Neuron (in vitro differentiated cells): ENCODE measurements at regions not wholly inside any gene's neighbourhood (a gene's known extent, or its start where the extent isn't known, plus 50 kb on each side); places are given as distances from the start of the nearest gene placed in this dataset.
"Not testable (repeated sequence)": the region's sequence is repeated elsewhere in the genome, so short reads cannot be mapped to it uniquely, and the experiment has no call there.

Source experiments
- H2AFZ ChIP-seq: one replicate; pipeline ENCODE4 v1.6.1; 2013; ENCODE audit warnings: low read depth, mild to moderate bottlenecking, inconsistent platforms, low read length, moderate library complexity
- H3K27me3 ChIP-seq: one replicate; pipeline ENCODE4 v1.6.1; 2013; ENCODE audit warnings: low read length; ENCODE audit not compliant: insufficient read depth
- H3K36me3 ChIP-seq: one replicate; pipeline ENCODE4 v1.6.1; 2013; ENCODE audit warnings: low read length; ENCODE audit not compliant: insufficient read depth
- H3K4me1 ChIP-seq: one replicate; pipeline ENCODE4 v1.6.1; 2013; ENCODE audit warnings: low read length; ENCODE audit not compliant: insufficient read depth
- H3K4me3 ChIP-seq: 2 replicates; pipeline ENCODE4 v1.5.1; 2013; ENCODE audit warnings: mild to moderate bottlenecking, low read length, moderate library complexity
- H3K9me3 ChIP-seq: one replicate; pipeline ENCODE4 v1.6.1; 2013; ENCODE audit warnings: low read length

DNA sequence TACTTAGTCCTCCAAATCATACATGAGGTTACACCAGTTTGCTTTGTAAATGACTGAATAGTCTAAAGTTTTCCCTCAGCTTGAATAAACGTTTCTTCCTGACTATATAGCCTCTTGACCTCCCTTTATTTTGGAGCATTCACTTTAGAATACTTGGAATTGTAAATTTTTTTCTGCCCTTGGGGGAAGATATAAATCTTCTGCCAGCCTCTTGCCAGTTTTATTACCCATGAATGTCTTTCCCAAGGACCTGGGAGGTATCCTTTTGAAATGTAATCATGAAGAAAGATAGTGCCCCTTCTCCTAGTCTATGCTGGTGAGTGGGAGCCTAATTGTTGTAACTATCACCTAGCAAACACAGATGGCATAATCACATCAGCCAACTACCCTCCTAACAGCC lies 2033.9 kb upstream of the PCDH20 start:
- no peak overlapping the region for H2AFZ ChIP-seq
- H3K4me1 ChIP-seq = peaks cover 6% of the 10 kb centered on the region
- no peaks in the 10 kb centered on the region for H3K9me3 ChIP-seq
- no peaks in the 10 kb centered on the region for H3K27me3 ChIP-seq
- H3K36me3 ChIP-seq = no peaks in the 10 kb centered on the region
- no peak overlapping the region for H3K4me3 ChIP-seq

GRCh38 chr13:63448692-63449091 lies 2033.0 kb upstream of the PCDH20 start:
- H3K36me3 ChIP-seq = no peaks in the 10 kb centered on the region
- peaks cover 6% of the 10 kb centered on the region for H3K4me1 ChIP-seq
- H3K27me3 ChIP-seq = no peaks in the 10 kb centered on the region
- H3K4me3 ChIP-seq = no peak overlapping the region
- no peaks in the 10 kb centered on the region for H3K9me3 ChIP-seq
- H2AFZ ChIP-seq = no peak overlapping the region

- peaks cover 6% of the 10 kb centered on the region for H3K4me1 ChIP-seq
- H2AFZ ChIP-seq = no peak overlapping the region
- no peak overlapping the region for H3K4me3 ChIP-seq
- H3K36me3 ChIP-seq = no peaks in the 10 kb centered on the region
- no peaks in the 10 kb centered on the region for H3K27me3 ChIP-seq
- H3K9me3 ChIP-seq = no peaks in the 10 kb centered on the region
Measured at GRCh38 chr13:63446329-63446728, 2030.7 kb upstream of the PCDH20 start.

GRCh38 chr13:63444225-63444624 lies 2028.6 kb upstream of the PCDH20 start:
- not testable (repeated sequence) for H3K9me3 ChIP-seq, H3K4me3 ChIP-seq, H3K36me3 ChIP-seq, H3K27me3 ChIP-seq, H2AFZ ChIP-seq, H3K4me1 ChIP-seq

- Histone ChIP-seq H3K36me3 (no peaks in the 10 kb centered on the region), H3K4me1 (peaks cover 13% of the 10 kb centered on the region), H3K27me3 (no peaks in the 10 kb centered on the region), H3K4me3 (no peak overlapping the region), H3K9me3 (no peaks in the 10 kb centered on the region), H2AFZ (no peak overlapping the region)
Measured at GRCh38 chr13:63438951-63439350, 2023.3 kb upstream of the PCDH20 start.

DNA sequence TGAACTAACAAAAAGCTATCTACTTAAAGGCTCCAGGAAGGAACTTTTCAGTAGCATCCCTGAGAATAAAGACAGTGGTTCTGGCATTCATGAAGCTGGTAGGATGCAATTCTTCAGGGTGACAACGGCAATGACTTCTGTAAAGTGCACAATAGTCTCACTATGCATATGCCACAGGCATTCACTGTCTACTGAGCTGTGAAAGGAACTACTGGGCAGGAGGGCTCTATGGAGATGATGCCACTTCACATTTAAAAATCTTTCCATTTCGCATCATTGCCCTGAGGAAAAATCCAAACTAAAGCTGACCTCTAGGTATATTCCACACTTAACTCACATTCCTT lies 2020.6 kb upstream of the PCDH20 start:
- Histone ChIP-seq H2AFZ (no peak overlapping the region), H3K4me3 (no peak overlapping the region), H3K27me3 (no peaks in the 10 kb centered on the region), H3K36me3 (no peaks in the 10 kb centered on the region), H3K9me3 (no peaks in the 10 kb centered on the region), H3K4me1 (peaks cover 13% of the 10 kb centered on the region)

GRCh38 chr13:63435667-63436324 lies 2020.1 kb upstream of the PCDH20 start:
- Histone ChIP-seq H2AFZ (no peak overlapping the region), H3K9me3 (no peaks in the 10 kb centered on the region), H3K27me3 (no peaks in the 10 kb centered on the region), H3K4me3 (no peak overlapping the region), H3K4me1 (peaks cover 13% of the 10 kb centered on the region), H3K36me3 (no peaks in the 10 kb centered on the region)

GRCh38 chr13:63433546-63434150 lies 2018.0 kb upstream of the PCDH20 start:
- H3K36me3 ChIP-seq = no peaks in the 10 kb centered on the region
- no peaks in the 10 kb centered on the region for H3K9me3 ChIP-seq
- H3K4me3 ChIP-seq = no peak overlapping the region
- no peaks in the 10 kb centered on the region for H3K27me3 ChIP-seq
- no peak overlapping the region for H2AFZ ChIP-seq
- H3K4me1 ChIP-seq = peaks cover 13% of the 10 kb centered on the region

GRCh38 chr13:63427170-63427569 lies 2011.5 kb upstream of the PCDH20 start:
- H3K27me3 ChIP-seq = no peaks in the 10 kb centered on the region
- no peaks in the 10 kb centered on the region for H3K36me3 ChIP-seq
- no peak overlapping the region for H2AFZ ChIP-seq
- H3K4me1 ChIP-seq = no peaks in the 10 kb centered on the region
- H3K9me3 ChIP-seq = no peaks in the 10 kb centered on the region
- no peak overlapping the region for H3K4me3 ChIP-seq

- H3K36me3 ChIP-seq = no peaks in the 10 kb centered on the region
- no peak overlapping the region for H3K4me3 ChIP-seq
- H3K9me3 ChIP-seq = no peaks in the 10 kb centered on the region
- H3K4me1 ChIP-seq = no peaks in the 10 kb centered on the region
- H3K27me3 ChIP-seq = no peaks in the 10 kb centered on the region
- no peak overlapping the region for H2AFZ ChIP-seq
Measured at GRCh38 chr13:63425131-63425530, 2009.5 kb upstream of the PCDH20 start.

DNA sequence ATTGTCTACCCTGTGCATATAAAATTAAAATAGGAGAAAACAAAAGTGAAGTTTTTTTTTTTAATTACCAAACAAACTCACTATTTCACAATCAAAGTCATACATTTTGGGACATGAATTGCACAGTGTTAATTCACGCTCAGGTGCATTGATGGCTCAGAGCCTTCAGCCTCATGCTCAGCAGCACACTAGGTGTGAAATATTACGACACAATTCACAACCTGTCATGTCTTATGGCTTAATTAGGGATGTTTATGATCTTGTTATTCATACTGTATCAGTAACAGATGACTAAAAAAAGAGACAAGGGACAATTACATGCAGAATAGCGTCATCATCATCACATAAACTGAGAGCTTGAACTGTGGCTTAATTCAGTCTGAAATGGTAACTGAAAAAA lies 2005.5 kb upstream of the PCDH20 start:
- no peaks in the 10 kb centered on the region for H3K27me3 ChIP-seq
- no peak overlapping the region for H2AFZ ChIP-seq
- H3K4me1 ChIP-seq = no peaks in the 10 kb centered on the region
- no peak overlapping the region for H3K4me3 ChIP-seq
- no peaks in the 10 kb centered on the region for H3K9me3 ChIP-seq
- H3K36me3 ChIP-seq = no peaks in the 10 kb centered on the region

GRCh38 chr13:63420685-63421084 lies 2005.0 kb upstream of the PCDH20 start:
- no peaks in the 10 kb centered on the region for H3K4me1 ChIP-seq
- H3K9me3 ChIP-seq = no peaks in the 10 kb centered on the region
- H3K27me3 ChIP-seq = no peaks in the 10 kb centered on the region
- no peaks in the 10 kb centered on the region for H3K36me3 ChIP-seq
- no peak overlapping the region for H2AFZ ChIP-seq
- H3K4me3 ChIP-seq = no peak overlapping the region

- no peaks in the 10 kb centered on the region for H3K4me1 ChIP-seq
- H3K27me3 ChIP-seq = no peaks in the 10 kb centered on the region
- no peak overlapping the region for H2AFZ ChIP-seq
- no peak overlapping the region for H3K4me3 ChIP-seq
- H3K9me3 ChIP-seq = no peaks in the 10 kb centered on the region
- H3K36me3 ChIP-seq = no peaks in the 10 kb centered on the region
Measured at GRCh38 chr13:63414247-63414646, 1998.6 kb upstream of the PCDH20 start.

- Histone ChIP-seq H3K4me3 (no peak overlapping the region), H3K36me3 (no peaks in the 10 kb centered on the region), H3K27me3 (no peaks in the 10 kb centered on the region), H2AFZ (no peak overlapping the region), H3K4me1 (peaks cover 6% of the 10 kb centered on the region), H3K9me3 (no peaks in the 10 kb centered on the region)
Measured at GRCh38 chr13:63409791-63410351, 1994.2 kb upstream of the PCDH20 start.
